ENCODE measurements at regions not wholly inside any gene's neighbourhood (a gene's known extent, or its start where the extent isn't known, plus 50 kb on each side); places are given as distances from the start of the nearest gene placed in this dataset.
A peak's percentile ranks its signal among the peaks of the same experiment; 100 is the strongest.

DNA sequence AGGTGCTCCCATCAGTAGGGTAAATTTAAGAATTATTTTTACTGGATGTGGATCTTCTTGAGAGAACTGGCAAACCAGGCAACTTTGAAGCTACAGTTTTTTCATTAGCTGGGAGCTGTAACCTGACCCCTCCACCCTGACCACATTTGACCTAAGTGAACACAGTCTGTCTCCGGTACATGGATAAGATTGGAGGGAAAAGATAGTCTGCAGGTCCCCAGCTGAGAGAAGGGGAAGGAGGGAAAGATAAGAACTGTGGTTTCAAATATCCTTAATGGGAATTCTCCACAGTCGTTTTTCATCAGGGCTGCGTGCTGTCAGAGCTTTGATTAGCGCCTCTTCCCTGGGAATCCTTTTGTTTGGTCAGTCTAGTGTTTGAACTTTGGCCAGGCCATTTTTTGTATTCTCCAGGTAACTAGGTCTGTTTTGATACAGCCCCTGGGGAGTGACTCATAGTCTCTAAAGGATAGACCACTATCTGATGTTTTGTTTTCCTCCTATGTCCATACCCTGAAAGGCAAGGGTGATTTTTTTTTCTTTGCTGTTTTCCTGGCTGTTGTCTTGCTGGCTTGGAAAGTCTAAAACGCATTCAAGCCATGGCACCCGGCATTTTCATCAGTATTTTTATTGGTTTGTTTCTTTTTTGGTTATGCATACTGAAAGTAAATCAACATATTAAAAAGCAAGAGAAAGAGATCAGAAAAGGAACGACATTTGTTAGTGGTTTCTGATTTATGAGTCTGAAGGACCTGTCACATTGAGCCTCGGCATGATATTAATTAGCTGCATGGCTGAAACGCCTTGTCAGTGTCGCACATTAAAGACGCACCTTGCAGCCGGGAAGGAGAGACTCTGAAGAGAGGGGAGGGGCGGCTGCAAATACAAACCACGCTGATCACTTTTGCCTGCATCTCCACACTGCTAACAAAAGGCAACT lies 183.4 kb upstream of the FN1 start:
- POLR2A ChIA-PET: interaction anchor here (0.6 kb wide), 1 partner anchor 15 kb away, joined by 3 read pairs; no protein-coding TSS in a partner anchor
- DNase-seq (ENCODE audit: extremely low spot score): peak; percentile 56
- TF ChIP-seq FOXM1 (IDR thresholded peaks at IDR 0.05; ENCODE audit: borderline replicate concordance) (no peak), ZNF384 (IDR thresholded peaks at IDR 0.05) (no peak), CTBP1 (IDR thresholded peaks at IDR 0.05; ENCODE audit: borderline replicate concordance) (peak; percentile 83)
- TF ChIP-seq, protein P1, sequence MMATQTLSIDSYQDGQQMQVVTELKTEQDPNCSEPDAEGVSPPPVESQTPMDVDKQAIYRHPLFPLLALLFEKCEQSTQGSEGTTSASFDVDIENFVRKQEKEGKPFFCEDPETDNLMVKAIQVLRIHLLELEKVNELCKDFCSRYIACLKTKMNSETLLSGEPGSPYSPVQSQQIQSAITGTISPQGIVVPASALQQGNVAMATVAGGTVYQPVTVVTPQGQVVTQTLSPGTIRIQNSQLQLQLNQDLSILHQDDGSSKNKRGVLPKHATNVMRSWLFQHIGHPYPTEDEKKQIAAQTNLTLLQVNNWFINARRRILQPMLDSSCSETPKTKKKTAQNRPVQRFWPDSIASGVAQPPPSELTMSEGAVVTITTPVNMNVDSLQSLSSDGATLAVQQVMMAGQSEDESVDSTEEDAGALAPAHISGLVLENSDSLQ (IDR thresholded peaks at IDR 0.05): peak; percentile 82
- CTCF ChIA-PET: no interaction called here

- no peak for TF ChIP-seq ELF4 (IDR thresholded peaks at IDR 0.05)
- no peak for TF ChIP-seq TARDBP (IDR thresholded peaks at IDR 0.05)
- TF ChIP-seq CTBP1 (IDR thresholded peaks at IDR 0.05; ENCODE audit: borderline replicate concordance): no peak
- no peak for TF ChIP-seq L3MBTL2 (conservative IDR thresholded peaks at IDR 0.05)
- TF ChIP-seq FOXK2 (IDR thresholded peaks at IDR 0.05): no peak
- no peak for TF ChIP-seq ZNF384 (IDR thresholded peaks at IDR 0.05)
- no peak for TF ChIP-seq FOXM1 (IDR thresholded peaks at IDR 0.05; ENCODE audit: borderline replicate concordance)
- TF ChIP-seq SUZ12 (IDR thresholded peaks at IDR 0.05): no peak
- no peak for TF ChIP-seq ARNT (IDR thresholded peaks at IDR 0.05)
- TF ChIP-seq BHLHE40 (IDR thresholded peaks at IDR 0.05; ENCODE audit: borderline replicate concordance): no peak
- TF ChIP-seq LEF1 (IDR thresholded peaks at IDR 0.05; ENCODE audit: borderline replicate concordance): no peak
- no peak for TF ChIP-seq FOXA1 (IDR thresholded peaks at IDR 0.05)
- CTCF ChIA-PET: no interaction called here
- POLR2A ChIA-PET: no interaction called here
Observed at GRCh38 chr2:215618145-215618544, 182.3 kb upstream of the FN1 start.

GRCh38 chr2:215617060-215617824 lies 181.4 kb upstream of the FN1 start:
- ChIA-PET CTCF (no interaction called here), POLR2A (no interaction called here)
- no peak for TF ChIP-seq FOXM1 (IDR thresholded peaks at IDR 0.05; ENCODE audit: borderline replicate concordance)
- TF ChIP-seq LEF1 (IDR thresholded peaks at IDR 0.05; ENCODE audit: borderline replicate concordance): no peak
- no peak for TF ChIP-seq CTBP1 (IDR thresholded peaks at IDR 0.05; ENCODE audit: borderline replicate concordance)
- no peak for TF ChIP-seq BHLHE40 (IDR thresholded peaks at IDR 0.05; ENCODE audit: borderline replicate concordance)
- TF ChIP-seq NFRKB (IDR thresholded peaks at IDR 0.05): no peak
- no peak for TF ChIP-seq TARDBP (IDR thresholded peaks at IDR 0.05)
- TF ChIP-seq L3MBTL2 (conservative IDR thresholded peaks at IDR 0.05): no peak
- TF ChIP-seq ZNF384 (IDR thresholded peaks at IDR 0.05): no peak
- no peak for TF ChIP-seq FOXK2 (IDR thresholded peaks at IDR 0.05)
- TF ChIP-seq, protein P1 (IDR thresholded peaks at IDR 0.05): no peak
- no peak for TF ChIP-seq HDGF (IDR thresholded peaks at IDR 0.05; ENCODE audit: borderline replicate concordance)
- no peak for TF ChIP-seq SUZ12 (IDR thresholded peaks at IDR 0.05)
- TF ChIP-seq SP1 (IDR thresholded peaks at IDR 0.05): no peak
- TF ChIP-seq FOXA1 (IDR thresholded peaks at IDR 0.05): no peak
- TF ChIP-seq ELF4 (IDR thresholded peaks at IDR 0.05): no peak
- no peak for TF ChIP-seq ARNT (IDR thresholded peaks at IDR 0.05)
- DNase-seq (ENCODE audit: extremely low spot score): no peak

More at GRCh38 chr2:215618145-215618544, 182.3 kb upstream of the FN1 start:
- no peak for DNase-seq (ENCODE audit: extremely low spot score)

- CTCF ChIA-PET: no interaction called here
- POLR2A ChIA-PET: no interaction called here
- TF ChIP-seq NFRKB (IDR thresholded peaks at IDR 0.05): no peak
- TF ChIP-seq ELF4 (IDR thresholded peaks at IDR 0.05): no peak
- TF ChIP-seq CTBP1 (IDR thresholded peaks at IDR 0.05; ENCODE audit: borderline replicate concordance): no peak
- TF ChIP-seq FOXK2 (IDR thresholded peaks at IDR 0.05): no peak
- no peak for TF ChIP-seq FOXA1 (IDR thresholded peaks at IDR 0.05)
- no peak for TF ChIP-seq BHLHE40 (IDR thresholded peaks at IDR 0.05; ENCODE audit: borderline replicate concordance)
- no peak for TF ChIP-seq FOXM1 (IDR thresholded peaks at IDR 0.05; ENCODE audit: borderline replicate concordance)
- TF ChIP-seq ARNT (IDR thresholded peaks at IDR 0.05): no peak
- TF ChIP-seq ZNF384 (IDR thresholded peaks at IDR 0.05): no peak
- no peak for DNase-seq (ENCODE audit: extremely low spot score)
Observed at GRCh38 chr2:215615803-215616174, 179.9 kb upstream of the FN1 start.

GRCh38 chr2:215615067-215615802 lies 179.4 kb upstream of the FN1 start:
- no peak for DNase-seq (ENCODE audit: extremely low spot score)
- ChIA-PET POLR2A (no interaction called here), CTCF (no interaction called here)
- TF ChIP-seq FOXA1 (IDR thresholded peaks at IDR 0.05): no peak
- TF ChIP-seq LEF1 (IDR thresholded peaks at IDR 0.05; ENCODE audit: borderline replicate concordance): no peak
- TF ChIP-seq, protein P1 (IDR thresholded peaks at IDR 0.05): no peak
- no peak for TF ChIP-seq FOXM1 (IDR thresholded peaks at IDR 0.05; ENCODE audit: borderline replicate concordance)
- TF ChIP-seq FOXK2 (IDR thresholded peaks at IDR 0.05): no peak
- TF ChIP-seq CTBP1 (IDR thresholded peaks at IDR 0.05; ENCODE audit: borderline replicate concordance): no peak
- TF ChIP-seq SUZ12 (IDR thresholded peaks at IDR 0.05): no peak
- TF ChIP-seq SP1 (IDR thresholded peaks at IDR 0.05): no peak
- no peak for TF ChIP-seq NFRKB (IDR thresholded peaks at IDR 0.05)
- TF ChIP-seq BHLHE40 (IDR thresholded peaks at IDR 0.05; ENCODE audit: borderline replicate concordance): no peak
- TF ChIP-seq ZNF384 (IDR thresholded peaks at IDR 0.05): no peak
- TF ChIP-seq ELF4 (IDR thresholded peaks at IDR 0.05): no peak
- no peak for TF ChIP-seq ARNT (IDR thresholded peaks at IDR 0.05)

Measured in HEK293T (cell line).